GM23338 (cell line): ENCODE measurements at regions not wholly inside any gene's neighbourhood (a gene's known extent, or its start where the extent isn't known, plus 50 kb on each side); places are given as distances from the start of the nearest gene placed in this dataset.

ENCODE experiments used
- CREB1 ChIP-seq: fragments of 250-450 bp; sonication (Bioruptor Pico); IDR thresholded peaks from 2 replicates; pipeline ENCODE4 v1.5.0; 2020; ENCODE audit warnings: low read depth, mild to moderate bottlenecking, moderate library complexity
- EZH2 ChIP-seq: fragments of 200-600 bp; sonication (generic); IDR thresholded peaks from one replicate; pipeline ENCODE4 v1.8.0; 2017; ENCODE audit warnings: antibody characterized with exemption, mild to moderate bottlenecking, low read depth; ENCODE audit not compliant: unreplicated experiment
- EZH2phosphoT487 ChIP-seq: fragments of 200-600 bp; sonication (generic); IDR thresholded peaks from one replicate; pipeline ENCODE4 v1.8.1; 2018; ENCODE audit warnings: antibody characterized with exemption; ENCODE audit not compliant: unreplicated experiment
- JUNB ChIP-seq: IDR thresholded peaks from one replicate; pipeline ENCODE4 v1.6.1; 2016; ENCODE audit warnings: antibody characterized with exemption; ENCODE audit not compliant: unreplicated experiment
- POLR2AphosphoS5 ChIP-seq: IDR thresholded peaks from 2 replicates; pipeline ENCODE4 v1.6.1; 2016; ENCODE audit warnings: antibody characterized with exemption, low read depth
- REST ChIP-seq: IDR thresholded peaks from one replicate; pipeline ENCODE4 v1.6.1; 2018; ENCODE audit warnings: antibody characterized with exemption; ENCODE audit not compliant: unreplicated experiment
- STAT1 ChIP-seq: IDR thresholded peaks from one replicate; pipeline ENCODE4 v1.6.1; 2016; ENCODE audit warnings: antibody characterized with exemption; ENCODE audit not compliant: unreplicated experiment
- ZNF331 ChIP-seq: fragments of 250-450 bp; sonication (Bioruptor Pico); IDR thresholded peaks from 2 replicates; pipeline ENCODE4 v1.5.0; 2020; ENCODE audit warnings: low read depth, mild to moderate bottlenecking, moderate library complexity
- TF ChIP-seq, protein P1 (sequence below), 2 experiments: fragments of 200-600 bp in 1 of 2; sonication (generic) in 1 of 2; conservative IDR thresholded peaks; 2 replicates each; pipeline versions ENCODE4 v1.5.1 to v1.6.1; 2016 to 2017; ENCODE audit warnings: antibody characterized with exemption in 2 of 2, low read depth in 2 of 2, mild to moderate bottlenecking in 2 of 2, moderate library complexity in 1 of 2
- TF ChIP-seq, protein P2 (sequence below): IDR thresholded peaks from 2 replicates; pipeline ENCODE4 v1.6.1; 2016; ENCODE audit warnings: antibody characterized with exemption

DNA sequence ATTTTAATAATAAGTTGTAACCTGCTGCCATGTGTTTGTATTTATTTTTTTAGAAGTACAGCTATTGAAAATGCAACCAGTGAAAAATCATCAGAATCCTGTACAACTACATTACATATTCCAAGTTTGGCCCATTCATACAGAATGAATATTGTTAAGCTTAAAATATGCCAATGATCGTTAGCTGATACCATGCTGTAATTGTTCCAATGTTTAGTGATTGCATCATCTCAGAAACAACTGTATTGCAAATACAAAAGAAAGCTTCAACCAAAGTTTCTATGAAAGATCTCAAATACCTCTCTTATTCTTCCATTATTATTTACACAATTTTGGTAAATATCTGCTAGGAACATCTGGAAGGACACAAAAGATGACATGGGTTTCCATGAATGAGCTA is 51.6 kb upstream of the ALCAM start:
- TF ChIP-seq EZH2phosphoT487 = no peak
- TF ChIP-seq, protein P1, sequence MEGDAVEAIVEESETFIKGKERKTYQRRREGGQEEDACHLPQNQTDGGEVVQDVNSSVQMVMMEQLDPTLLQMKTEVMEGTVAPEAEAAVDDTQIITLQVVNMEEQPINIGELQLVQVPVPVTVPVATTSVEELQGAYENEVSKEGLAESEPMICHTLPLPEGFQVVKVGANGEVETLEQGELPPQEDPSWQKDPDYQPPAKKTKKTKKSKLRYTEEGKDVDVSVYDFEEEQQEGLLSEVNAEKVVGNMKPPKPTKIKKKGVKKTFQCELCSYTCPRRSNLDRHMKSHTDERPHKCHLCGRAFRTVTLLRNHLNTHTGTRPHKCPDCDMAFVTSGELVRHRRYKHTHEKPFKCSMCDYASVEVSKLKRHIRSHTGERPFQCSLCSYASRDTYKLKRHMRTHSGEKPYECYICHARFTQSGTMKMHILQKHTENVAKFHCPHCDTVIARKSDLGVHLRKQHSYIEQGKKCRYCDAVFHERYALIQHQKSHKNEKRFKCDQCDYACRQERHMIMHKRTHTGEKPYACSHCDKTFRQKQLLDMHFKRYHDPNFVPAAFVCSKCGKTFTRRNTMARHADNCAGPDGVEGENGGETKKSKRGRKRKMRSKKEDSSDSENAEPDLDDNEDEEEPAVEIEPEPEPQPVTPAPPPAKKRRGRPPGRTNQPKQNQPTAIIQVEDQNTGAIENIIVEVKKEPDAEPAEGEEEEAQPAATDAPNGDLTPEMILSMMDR (conservative IDR thresholded peaks at IDR 0.05; ENCODE audit: low read depth in 2 of 2) = no peak
- TF ChIP-seq CREB1 = no peak
- TF ChIP-seq STAT1 = no peak
- TF ChIP-seq EZH2 = no peak
- no peak for TF ChIP-seq REST
- no peak for TF ChIP-seq POLR2AphosphoS5
- no peak for TF ChIP-seq ZNF331 (CRISPR knock-in tag)
- TF ChIP-seq JUNB = no peak
- TF ChIP-seq, protein P2, sequence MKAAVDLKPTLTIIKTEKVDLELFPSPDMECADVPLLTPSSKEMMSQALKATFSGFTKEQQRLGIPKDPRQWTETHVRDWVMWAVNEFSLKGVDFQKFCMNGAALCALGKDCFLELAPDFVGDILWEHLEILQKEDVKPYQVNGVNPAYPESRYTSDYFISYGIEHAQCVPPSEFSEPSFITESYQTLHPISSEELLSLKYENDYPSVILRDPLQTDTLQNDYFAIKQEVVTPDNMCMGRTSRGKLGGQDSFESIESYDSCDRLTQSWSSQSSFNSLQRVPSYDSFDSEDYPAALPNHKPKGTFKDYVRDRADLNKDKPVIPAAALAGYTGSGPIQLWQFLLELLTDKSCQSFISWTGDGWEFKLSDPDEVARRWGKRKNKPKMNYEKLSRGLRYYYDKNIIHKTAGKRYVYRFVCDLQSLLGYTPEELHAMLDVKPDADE = no peak
